Hepatocyte (in vitro differentiated cells): ENCODE measurements at regions not wholly inside any gene's neighbourhood (a gene's known extent, or its start where the extent isn't known, plus 50 kb on each side); places are given as distances from the start of the nearest gene placed in this dataset.

Experiments used
- CTCF ChIP-seq: fragments of 200-600 bp; sonication (generic); IDR thresholded peaks from 2 replicates; pipeline ENCODE4 v1.5.1; 2016; ENCODE audit warnings: antibody characterized with exemption, mild to moderate bottlenecking; ENCODE audit not compliant: poor library complexity
- EZH2 ChIP-seq: fragments of 200-600 bp; sonication (generic); IDR thresholded peaks from 2 replicates; pipeline ENCODE4 v1.6.1; 2016; ENCODE audit warnings: antibody characterized with exemption, mild to moderate bottlenecking, borderline replicate concordance

GRCh38 chr4:11626066-11626465, 197.4 kb upstream of the HS3ST1 start:
- no peak for TF ChIP-seq CTCF
- no peak for TF ChIP-seq EZH2
